Endothelial cell of umbilical vein (primary cell): ENCODE measurements at regions not wholly inside any gene's neighbourhood (a gene's known extent, or its start where the extent isn't known, plus 50 kb on each side); places are given as distances from the start of the nearest gene placed in this dataset.

Source experiments
- JUN ChIP-seq: IDR thresholded peaks from 2 replicates; pipeline ENCODE4 v1.6.1; 2011; ENCODE audit warnings: borderline replicate concordance, low read depth; ENCODE audit not compliant: insufficient read length, insufficient read depth
- POLR2A ChIP-seq: IDR thresholded peaks from 2 replicates; pipeline ENCODE4 v1.6.1; 2012; ENCODE audit warnings: low read depth, mild to moderate bottlenecking, control low read depth, low read length
- TF ChIP-seq, protein P1 (sequence below), 2 donors: IDR thresholded peaks; 1 replicate in 1 of 2; 2 replicates in 1 of 2; pipeline ENCODE4 v1.5.1; 2011; ENCODE audit warnings: low read length in 2 of 2, mild to moderate bottlenecking in 2 of 2, moderate library complexity in 2 of 2, control low read depth in 1 of 2, inconsistent platforms in 1 of 2, low read depth in 1 of 2; ENCODE audit not compliant: insufficient read depth in 1 of 2; ENCODE audit errors: extremely low read depth in 1 of 2

DNA sequence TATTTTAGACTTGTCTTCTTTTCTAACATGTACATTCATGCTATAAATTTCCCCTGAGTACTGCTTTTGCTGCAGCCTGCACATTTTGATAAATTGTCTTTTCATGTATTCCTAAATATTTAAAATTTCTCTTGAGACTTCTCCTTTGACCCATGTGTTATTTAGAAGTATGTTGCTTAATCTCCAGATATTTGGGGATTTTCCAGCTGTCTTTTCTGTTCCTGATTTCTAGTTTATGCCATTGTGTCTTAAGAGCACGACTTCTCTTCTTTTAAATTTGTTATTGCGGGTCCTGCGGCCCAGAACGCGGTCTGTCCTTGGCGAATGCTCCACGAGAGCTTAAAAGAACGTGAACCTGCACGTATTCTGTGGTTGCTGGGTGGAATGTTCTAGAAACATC lies 136.4 kb downstream of the KIF26A start:
- TF ChIP-seq JUN = no peak
- TF ChIP-seq, protein P1, sequence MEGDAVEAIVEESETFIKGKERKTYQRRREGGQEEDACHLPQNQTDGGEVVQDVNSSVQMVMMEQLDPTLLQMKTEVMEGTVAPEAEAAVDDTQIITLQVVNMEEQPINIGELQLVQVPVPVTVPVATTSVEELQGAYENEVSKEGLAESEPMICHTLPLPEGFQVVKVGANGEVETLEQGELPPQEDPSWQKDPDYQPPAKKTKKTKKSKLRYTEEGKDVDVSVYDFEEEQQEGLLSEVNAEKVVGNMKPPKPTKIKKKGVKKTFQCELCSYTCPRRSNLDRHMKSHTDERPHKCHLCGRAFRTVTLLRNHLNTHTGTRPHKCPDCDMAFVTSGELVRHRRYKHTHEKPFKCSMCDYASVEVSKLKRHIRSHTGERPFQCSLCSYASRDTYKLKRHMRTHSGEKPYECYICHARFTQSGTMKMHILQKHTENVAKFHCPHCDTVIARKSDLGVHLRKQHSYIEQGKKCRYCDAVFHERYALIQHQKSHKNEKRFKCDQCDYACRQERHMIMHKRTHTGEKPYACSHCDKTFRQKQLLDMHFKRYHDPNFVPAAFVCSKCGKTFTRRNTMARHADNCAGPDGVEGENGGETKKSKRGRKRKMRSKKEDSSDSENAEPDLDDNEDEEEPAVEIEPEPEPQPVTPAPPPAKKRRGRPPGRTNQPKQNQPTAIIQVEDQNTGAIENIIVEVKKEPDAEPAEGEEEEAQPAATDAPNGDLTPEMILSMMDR (IDR thresholded peaks at IDR 0.05; ENCODE audit: extremely low read depth in 1 of 2, insufficient read depth in 1 of 2, low read depth in 1 of 2, low read length in 2 of 2) = no peak
- TF ChIP-seq POLR2A = no peak
